Fibroblast of lung (primary cell): ENCODE measurements at regions not wholly inside any gene's neighbourhood (a gene's known extent, or its start where the extent isn't known, plus 50 kb on each side); places are given as distances from the start of the nearest gene placed in this dataset.
"Not testable (repeated sequence)": the region's sequence is repeated elsewhere in the genome, so short reads cannot be mapped to it uniquely, and the experiment has no call there.

Experiments used
- DNase-seq, 2 donors: peaks; one replicate each; pipeline versions ENCODE4 v3.0.0 to v3.0.0-alpha.2; 2010; ENCODE audit warnings: low read depth in 2 of 2
- H2AFZ ChIP-seq: 2 replicates; pipeline ENCODE4 v1.5.1; 2012; ENCODE audit warnings: low read length, control low read depth, inconsistent platforms
- H3K27ac ChIP-seq: 2 replicates; pipeline ENCODE4 v1.5.1; 2011; ENCODE audit warnings: low read length, control low read depth; ENCODE audit not compliant: insufficient read depth
- H3K27me3 ChIP-seq: 2 replicates; pipeline ENCODE4 v1.5.1; 2011; ENCODE audit warnings: mild to moderate bottlenecking, low read length; ENCODE audit not compliant: control insufficient read depth, insufficient read depth
- H3K36me3 ChIP-seq: 2 replicates; pipeline ENCODE4 v1.5.1; 2011; ENCODE audit warnings: low read length; ENCODE audit not compliant: control insufficient read depth, insufficient read depth
- H3K4me1 ChIP-seq: 2 replicates; pipeline ENCODE4 v1.5.1; 2011; ENCODE audit warnings: low read length; ENCODE audit not compliant: control insufficient read depth, insufficient read depth; ENCODE audit errors: extremely low read depth
- H3K4me2 ChIP-seq: 2 replicates; pipeline ENCODE4 v1.5.1; 2011; ENCODE audit warnings: low read length, control low read depth; ENCODE audit not compliant: insufficient read depth; ENCODE audit errors: extremely low read depth
- H3K4me3 ChIP-seq, 4 experiments: fragments of 200-600 bp in 1 of 4; sonication (generic) in 1 of 4; replicated peaks in 1 of 4; 2 replicates each; pipeline ENCODE4 v1.5.1; 2011 to 2016; ENCODE audit warnings: low read length in 4 of 4, low read depth in 3 of 4, mild to moderate bottlenecking in 3 of 4, control low read depth in 2 of 4, inconsistent platforms in 1 of 4, mixed read lengths in 1 of 4; ENCODE audit not compliant: insufficient read depth in 1 of 4; ENCODE audit errors: control extremely low read depth in 1 of 4
- H3K79me2 ChIP-seq: 2 replicates; pipeline ENCODE4 v1.5.1; 2012; ENCODE audit warnings: mild to moderate bottlenecking, low read length, inconsistent platforms; ENCODE audit not compliant: control insufficient read depth, insufficient read depth
- H3K9ac ChIP-seq: 2 replicates; pipeline ENCODE4 v1.5.1; 2011; ENCODE audit warnings: mild to moderate bottlenecking, low read length, control low read depth; ENCODE audit not compliant: insufficient read depth
- H3K9me3 ChIP-seq: 2 replicates; pipeline ENCODE4 v1.5.1; 2012; ENCODE audit warnings: low read depth, low read length; ENCODE audit not compliant: control insufficient read depth, insufficient read depth
- H4K20me1 ChIP-seq: 2 replicates; pipeline ENCODE4 v1.5.1; 2011; ENCODE audit warnings: low read length; ENCODE audit not compliant: control insufficient read depth, insufficient read depth; ENCODE audit errors: extremely low read depth
- CTCF ChIP-seq, 2 donors: IDR thresholded peaks in 1 of 2; conservative IDR thresholded peaks in 1 of 2; 1 replicate in 1 of 2; 2 replicates in 1 of 2; pipeline ENCODE4 v1.5.1; 2011 to 2012; ENCODE audit warnings: low read length in 2 of 2, control low read depth in 1 of 2, inconsistent platforms in 1 of 2, low read depth in 1 of 2, mild to moderate bottlenecking in 1 of 2
- EZH2 ChIP-seq: IDR thresholded peaks from 2 replicates; pipeline ENCODE4 v1.5.1; 2012; ENCODE audit warnings: low read length, control low read depth, mild to moderate bottlenecking; ENCODE audit errors: missing control alignments

GRCh38 chr12:29888777-29889176, 105.0 kb upstream of the TMTC1 start:
- no peak overlapping the region for H2AFZ ChIP-seq
- no peak for DNase-seq
- no peaks in the 10 kb centered on the region for H3K4me1 ChIP-seq
- H3K27ac ChIP-seq = no peak overlapping the region
- TF ChIP-seq EZH2 (no peak), CTCF (conservative IDR thresholded peaks at IDR 0.05 in 1 of 2, IDR thresholded peaks at IDR 0.05 in 1 of 2; ENCODE audit: low read depth in 1 of 2, low read length in 2 of 2) (no peak)
- H3K4me2 ChIP-seq = no peak overlapping the region
- no peaks in the 10 kb centered on the region for H4K20me1 ChIP-seq
- H3K9me3 ChIP-seq = no peaks in the 10 kb centered on the region
- no peak overlapping the region for H3K4me3 ChIP-seq
- no peaks in the 10 kb centered on the region for H3K36me3 ChIP-seq
- no peaks in the 10 kb centered on the region for H3K27me3 ChIP-seq
- no peaks in the 10 kb centered on the region for H3K79me2 ChIP-seq
- no peak overlapping the region for H3K9ac ChIP-seq

GRCh38 chr12:29884957-29885356, 101.2 kb upstream of the TMTC1 start:
- not testable (repeated sequence) for H3K27me3 ChIP-seq, H3K36me3 ChIP-seq, DNase-seq

GRCh38 chr12:29883941-29884554, 100.3 kb upstream of the TMTC1 start:
- Histone ChIP-seq H4K20me1 (no peaks in the 10 kb centered on the region), H3K4me2 (no peak overlapping the region), H3K4me1 (no peaks in the 10 kb centered on the region), H2AFZ (no peak overlapping the region), H3K79me2 (no peaks in the 10 kb centered on the region), H3K9ac (no peak overlapping the region), H3K4me3 (no peak overlapping the region), H3K27ac (no peak overlapping the region), H3K9me3 (no peaks in the 10 kb centered on the region), H3K27me3 (no peaks in the 10 kb centered on the region), H3K36me3 (no peaks in the 10 kb centered on the region)
- no peak for TF ChIP-seq EZH2
- no peak for TF ChIP-seq CTCF (conservative IDR thresholded peaks at IDR 0.05 in 1 of 2, IDR thresholded peaks at IDR 0.05 in 1 of 2; ENCODE audit: low read depth in 1 of 2, low read length in 2 of 2)
- no peak for DNase-seq

More at GRCh38 chr12:29884957-29885356, 101.2 kb upstream of the TMTC1 start:
- H4K20me1 ChIP-seq, H3K79me2 ChIP-seq, H3K9me3 ChIP-seq, H3K4me2 ChIP-seq, H3K4me1 ChIP-seq, H3K4me3 ChIP-seq, H2AFZ ChIP-seq, H3K9ac ChIP-seq, H3K27ac ChIP-seq: not testable (repeated sequence)
